Mucosa of descending colon (tissue), 3 donors: ENCODE measurements at regions not wholly inside any gene's neighbourhood (a gene's known extent, or its start where the extent isn't known, plus 50 kb on each side); places are given as distances from the start of the nearest gene placed in this dataset.
"Not testable (repeated sequence)": the region's sequence is repeated elsewhere in the genome, so short reads cannot be mapped to it uniquely, and the experiment has no call there.

ENCODE experiments used
- ATAC-seq: fragments of 200-7000 bp; cut with Tn5 transposase; one replicate; pipeline ENCODE4 v1.9.1; 2020; ENCODE audit warnings: mild to moderate bottlenecking, moderate library complexity
- DNase-seq, 3 donors: peaks; one replicate each; pipeline ENCODE4 v3.0.0-alpha.2; 2020
- H3K36me3 ChIP-seq: fragments of 200-600 bp; one replicate; pipeline ENCODE4 v1.8.0; 2021; ENCODE audit warnings: low read depth, mild to moderate bottlenecking
- H3K4me1 ChIP-seq: fragments of 200-600 bp; one replicate; pipeline ENCODE4 v1.8.0; 2021; ENCODE audit warnings: low read depth, mild to moderate bottlenecking
- H3K4me3 ChIP-seq: fragments of 200-600 bp; one replicate; pipeline ENCODE4 v1.8.0; 2021; ENCODE audit warnings: mild to moderate bottlenecking
- H3K9me3 ChIP-seq: fragments of 200-600 bp; one replicate; pipeline ENCODE4 v1.8.0; 2021; ENCODE audit warnings: mild to moderate bottlenecking
- intact Hi-C, 2 donors: fragments of 100-400 bp; cut with DNase I in 1 of 2; cut with micrococcal nuclease in 1 of 2; formaldehyde crosslinking; loops; one replicate each; pipeline versions ENCODE4 v1.11.0 to v1.11.1; 2022; cut with DNase I, micrococcal nuclease
- TF ChIP-seq, protein P1 (sequence below): fragments of 200-600 bp; IDR thresholded peaks from one replicate; pipeline ENCODE4 v1.8.0; 2022; ENCODE audit warnings: antibody characterized with exemption, mild to moderate bottlenecking
- donor health status: DM: no; HTN: no; CAD: no; lungs with moderate emphysema.
- donor health status: DM: no; HTN: no; CAD: no.
- donor health status: DM: no; HTN: yes; CAD: no.

DNA sequence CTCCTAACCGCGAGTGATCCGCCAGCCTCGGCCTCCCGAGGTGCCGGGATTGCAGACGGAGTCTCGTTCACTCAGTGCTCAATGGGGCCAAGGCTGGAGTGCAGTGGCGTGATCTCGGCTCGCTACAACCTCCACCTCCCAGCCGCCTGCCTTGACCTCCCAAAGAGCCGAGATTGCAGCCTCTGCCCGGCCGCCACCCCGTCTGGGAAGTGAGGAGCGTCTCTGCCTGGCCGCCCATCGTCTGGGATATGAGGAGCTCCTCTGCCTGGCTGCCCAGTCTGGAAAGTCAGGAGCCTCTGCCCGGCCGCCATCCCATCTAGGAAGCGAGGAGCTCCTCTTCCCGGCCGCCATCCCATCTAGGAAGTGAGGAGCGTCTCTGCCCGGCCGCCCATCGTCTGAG lies 58.8 kb upstream of the ANKRD30BL start:
- DNase-seq = peak in 1 of 3 donors; percentile 13
- H3K4me3 ChIP-seq, H3K36me3 ChIP-seq, H3K9me3 ChIP-seq, intact Hi-C loops, H3K4me1 ChIP-seq, ATAC-seq: not testable (repeated sequence)

DNA sequence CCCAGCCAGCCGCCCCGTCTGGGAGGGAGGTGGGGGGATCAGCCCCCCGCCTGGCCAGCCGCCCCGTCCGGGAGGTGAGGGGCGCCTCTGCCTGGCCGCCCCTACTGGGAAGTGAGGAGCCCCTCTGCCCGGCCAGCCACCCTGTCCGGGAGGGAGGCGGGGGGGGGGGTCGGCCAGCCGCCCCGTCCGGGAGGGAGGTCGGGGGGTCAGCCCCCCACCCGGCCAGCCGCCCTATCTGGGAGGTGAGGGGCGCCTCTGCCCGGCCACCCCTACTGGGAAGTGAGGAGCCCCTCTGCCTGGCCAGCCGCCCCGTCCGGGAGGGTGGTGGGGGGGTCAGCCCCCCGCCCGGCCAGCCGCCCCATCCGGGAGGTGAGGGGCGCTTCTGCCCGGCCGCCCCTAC lies 60.1 kb upstream of the ANKRD30BL start:
- H3K4me3 ChIP-seq, H3K36me3 ChIP-seq, intact Hi-C loops, H3K4me1 ChIP-seq, ATAC-seq, H3K9me3 ChIP-seq: not testable (repeated sequence)
- DNase-seq = peak in 1 of 3 donors; percentile 8

DNA sequence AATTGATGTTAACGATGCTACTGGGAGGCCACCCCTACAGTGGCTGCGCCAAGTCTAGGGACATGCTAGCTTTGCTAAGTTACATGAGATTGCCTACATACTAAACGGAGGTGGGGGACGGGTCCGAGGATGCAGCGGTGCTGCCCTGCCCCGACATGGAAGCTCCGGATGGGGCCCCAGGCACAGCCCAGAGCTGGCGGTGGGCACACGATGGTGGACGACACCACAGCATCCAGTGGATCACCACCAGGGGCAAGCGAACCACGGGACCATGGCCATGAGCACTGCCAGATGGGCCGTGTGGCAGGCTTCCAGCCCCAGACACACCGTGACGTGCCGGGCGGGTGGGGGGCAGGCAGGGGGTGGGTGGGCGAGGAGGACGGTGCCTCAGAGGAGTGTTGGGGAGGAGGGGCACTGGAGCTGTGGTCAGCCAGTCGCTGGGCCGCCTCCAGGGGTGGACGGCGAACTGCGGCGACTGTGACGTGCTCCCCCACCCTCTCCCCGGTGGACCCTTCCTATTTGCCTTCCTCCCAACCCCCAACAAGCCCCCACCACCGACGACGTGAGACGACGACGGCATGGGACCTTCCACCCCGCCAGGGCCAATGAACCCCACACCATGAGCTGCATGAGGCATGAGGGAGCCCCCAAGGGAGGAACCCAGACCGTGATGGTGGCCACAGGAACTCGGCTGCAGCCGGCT lies 90.6 kb upstream of the ANKRD30BL start:
- ATAC-seq = no peak
- peak in 1 of 3 donors; percentile 41 for DNase-seq
- Histone ChIP-seq H3K4me3 (no peak overlapping the region), H3K36me3 (no peaks in the 10 kb centered on the region), H3K4me1 (no peaks in the 10 kb centered on the region), H3K9me3 (peaks cover 12% of the 10 kb centered on the region)
- TF ChIP-seq, protein P1, sequence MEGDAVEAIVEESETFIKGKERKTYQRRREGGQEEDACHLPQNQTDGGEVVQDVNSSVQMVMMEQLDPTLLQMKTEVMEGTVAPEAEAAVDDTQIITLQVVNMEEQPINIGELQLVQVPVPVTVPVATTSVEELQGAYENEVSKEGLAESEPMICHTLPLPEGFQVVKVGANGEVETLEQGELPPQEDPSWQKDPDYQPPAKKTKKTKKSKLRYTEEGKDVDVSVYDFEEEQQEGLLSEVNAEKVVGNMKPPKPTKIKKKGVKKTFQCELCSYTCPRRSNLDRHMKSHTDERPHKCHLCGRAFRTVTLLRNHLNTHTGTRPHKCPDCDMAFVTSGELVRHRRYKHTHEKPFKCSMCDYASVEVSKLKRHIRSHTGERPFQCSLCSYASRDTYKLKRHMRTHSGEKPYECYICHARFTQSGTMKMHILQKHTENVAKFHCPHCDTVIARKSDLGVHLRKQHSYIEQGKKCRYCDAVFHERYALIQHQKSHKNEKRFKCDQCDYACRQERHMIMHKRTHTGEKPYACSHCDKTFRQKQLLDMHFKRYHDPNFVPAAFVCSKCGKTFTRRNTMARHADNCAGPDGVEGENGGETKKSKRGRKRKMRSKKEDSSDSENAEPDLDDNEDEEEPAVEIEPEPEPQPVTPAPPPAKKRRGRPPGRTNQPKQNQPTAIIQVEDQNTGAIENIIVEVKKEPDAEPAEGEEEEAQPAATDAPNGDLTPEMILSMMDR = no peak
- intact Hi-C loops = no loop called here

DNA sequence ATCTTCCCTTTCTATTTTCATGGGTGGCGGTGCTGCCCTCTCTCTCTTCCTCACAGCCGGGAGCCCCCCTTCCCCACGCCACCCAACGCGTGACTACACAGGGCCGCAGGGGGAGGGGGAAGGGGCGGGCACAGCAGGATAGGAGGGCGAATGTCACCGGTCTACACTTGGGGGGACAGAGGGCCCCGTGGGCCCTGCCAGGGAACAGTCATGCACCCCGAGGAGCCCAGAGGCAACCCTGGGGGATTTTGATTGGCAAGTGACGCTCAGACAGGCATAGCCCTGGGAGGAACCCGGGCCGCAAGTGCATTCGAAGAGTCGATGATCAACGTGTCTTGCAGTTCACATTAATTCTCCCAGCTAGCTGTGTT lies 91.1 kb upstream of the ANKRD30BL start:
- TF ChIP-seq, protein P1 = no peak
- Histone ChIP-seq H3K4me3 (no peak overlapping the region), H3K36me3 (no peaks in the 10 kb centered on the region), H3K9me3 (peaks cover 12% of the 10 kb centered on the region), H3K4me1 (no peaks in the 10 kb centered on the region)
- intact Hi-C loops = no loop called here
- DNase-seq = peak in 1 of 3 donors; percentile 19
- no peak for ATAC-seq

DNA sequence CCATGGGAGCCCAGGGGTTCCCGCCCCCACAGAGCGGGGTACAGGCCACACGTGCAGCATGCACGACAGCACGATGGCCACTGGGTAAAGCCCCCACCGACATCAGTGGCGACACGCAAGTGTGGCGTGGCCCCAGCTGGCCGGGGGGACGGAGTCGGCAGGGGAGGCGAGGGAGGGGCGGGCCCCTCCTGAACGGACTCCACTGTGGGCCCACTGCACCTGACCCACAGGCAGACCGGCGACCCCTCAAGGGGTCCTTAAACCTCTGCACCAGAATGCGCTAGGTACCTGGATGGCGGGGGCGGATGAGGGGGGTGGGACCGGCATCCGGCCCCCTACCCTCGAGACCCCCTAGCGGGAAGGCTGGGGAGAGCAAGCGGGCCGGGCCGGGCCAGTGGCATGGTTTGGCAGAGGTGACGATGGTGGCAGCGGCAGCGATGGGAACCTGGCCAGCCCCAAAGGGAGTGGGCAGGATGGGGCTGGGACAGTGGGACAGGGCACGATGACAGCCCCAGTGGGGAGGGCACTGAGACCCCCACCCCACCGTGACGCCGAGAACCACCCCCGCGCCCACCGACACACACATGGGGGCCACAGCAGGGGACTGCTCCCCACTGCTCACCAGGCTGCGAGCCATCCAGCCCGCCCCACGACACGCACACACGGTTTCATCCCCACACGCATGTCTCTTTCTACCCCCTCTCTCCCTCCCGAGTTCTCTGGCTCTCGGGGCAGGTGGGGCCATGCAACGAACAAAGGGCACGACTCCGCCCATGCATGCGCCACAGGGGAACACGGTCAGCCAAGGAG lies 91.9 kb upstream of the ANKRD30BL start:
- Histone ChIP-seq H3K4me3 (no peak overlapping the region), H3K36me3 (no peaks in the 10 kb centered on the region), H3K9me3 (peaks cover 12% of the 10 kb centered on the region), H3K4me1 (no peaks in the 10 kb centered on the region)
- intact Hi-C loops = no loop called here
- ATAC-seq (no peak), DNase-seq (peak in 1 of 3 donors; percentile 43)
- TF ChIP-seq, protein P1 = no peak

DNA sequence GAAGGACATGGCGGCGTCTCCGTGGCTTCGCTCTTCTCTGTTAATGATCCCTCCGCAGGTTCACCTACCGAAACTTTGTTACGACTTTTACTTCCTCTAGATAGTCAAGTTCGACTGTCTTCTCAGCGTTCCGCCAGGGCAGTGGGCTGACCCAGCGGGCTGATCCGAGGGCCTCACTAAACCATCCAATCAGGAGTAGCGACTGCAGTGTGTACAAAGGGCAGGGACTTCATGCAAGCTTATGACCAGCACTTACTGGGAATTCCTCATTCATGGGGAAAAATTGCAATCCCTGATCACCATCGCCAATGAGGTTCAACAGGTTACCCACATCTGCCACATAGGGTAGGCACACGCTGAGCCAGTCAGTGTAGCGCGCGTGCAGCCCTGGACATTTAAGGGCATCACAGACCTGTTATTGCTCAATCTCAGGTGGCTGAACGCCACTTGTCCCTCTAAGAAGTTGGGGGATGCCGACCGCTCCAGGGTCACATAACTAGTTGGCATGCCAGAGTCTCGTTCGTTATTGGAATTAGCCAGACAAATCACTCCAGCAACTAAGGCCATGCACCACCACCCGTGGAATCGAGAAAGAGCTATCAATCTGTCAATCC lies 92.7 kb upstream of the ANKRD30BL start:
- H3K4me1 ChIP-seq, H3K36me3 ChIP-seq, H3K4me3 ChIP-seq, intact Hi-C loops, ATAC-seq: not testable (repeated sequence)
- DNase-seq = peak in 1 of 3 donors; percentile 25
- H3K9me3 ChIP-seq = peaks cover 12% of the 10 kb centered on the region

DNA sequence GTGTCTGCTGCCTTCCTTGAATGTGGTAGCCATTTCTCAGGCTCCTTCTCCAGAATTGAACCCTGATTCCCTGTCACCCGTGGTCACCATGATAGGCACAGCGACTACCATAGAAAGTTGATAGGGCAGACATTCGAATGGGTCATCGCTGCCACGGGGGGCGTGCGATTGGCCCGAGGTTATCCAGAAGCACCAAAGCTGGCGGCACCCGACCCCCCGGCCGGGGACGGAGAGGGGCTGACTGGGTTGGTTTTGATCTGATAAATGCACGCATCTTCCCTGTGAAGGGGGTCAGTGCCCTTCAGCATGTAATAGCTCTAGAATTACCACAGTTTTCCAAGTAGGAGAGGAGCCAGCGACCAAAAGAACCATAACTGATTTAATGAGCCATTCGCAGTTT lies 94.0 kb upstream of the ANKRD30BL start:
- no peaks in the 10 kb centered on the region for H3K36me3 ChIP-seq
- H3K4me3 ChIP-seq = no peak overlapping the region
- peak in 1 of 3 donors; percentile 14 for DNase-seq
- H3K9me3 ChIP-seq = peaks cover 4% of the 10 kb centered on the region
- no peak for ATAC-seq
- intact Hi-C loops = no loop called here
- TF ChIP-seq, protein P1 = no peak
- H3K4me1 ChIP-seq = no peaks in the 10 kb centered on the region
